BJ (cell line): ENCODE measurements at regions not wholly inside any gene's neighbourhood (a gene's known extent, or its start where the extent isn't known, plus 50 kb on each side); places are given as distances from the start of the nearest gene placed in this dataset.

Experiments used
- CTCF ChIA-PET: fragments of 350-600 bp; formaldehyde crosslinking; extraction: SDS; loops from one replicate; lab custom pipeline; 2021; ENCODE audit warnings: antibody characterized with exemption, inconsistent platforms; lab: Yijun Ruan, JAX
- POLR2A ChIA-PET: fragments of 300-600 bp; sonication (Branson Sonifier 250); formaldehyde crosslinking; extraction: SDS; loops from one replicate; lab custom pipeline; 2021; ENCODE audit warnings: antibody characterized with exemption; lab: Charles Lee
- DNase-seq: peaks from one replicate; pipeline ENCODE4 v3.0.0-alpha.2; 2011; ENCODE audit warnings: low read depth
- H3K27me3 ChIP-seq: 2 replicates; pipeline ENCODE4 v1.6.0; 2011; ENCODE audit warnings: low read length; ENCODE audit not compliant: control insufficient read depth, insufficient read depth
- H3K36me3 ChIP-seq: 2 replicates; pipeline ENCODE4 v1.5.1; 2011; ENCODE audit warnings: low read length; ENCODE audit not compliant: control insufficient read depth, insufficient read depth
- H3K4me3 ChIP-seq: 2 replicates; pipeline ENCODE4 v1.5.1; 2011; ENCODE audit warnings: low read depth, mild to moderate bottlenecking, control low read depth, low read length
- CTCF ChIP-seq: IDR thresholded peaks from 2 replicates; pipeline ENCODE4 v1.5.1; 2011; ENCODE audit warnings: low read depth, mild to moderate bottlenecking, control low read depth, inconsistent platforms, low read length, moderate library complexity; ENCODE audit not compliant: insufficient read depth

- Histone ChIP-seq H3K36me3 (no peaks in the 10 kb centered on the region), H3K27me3 (peaks cover 3% of the 10 kb centered on the region), H3K4me3 (no peak overlapping the region)
- peak; percentile 58 for DNase-seq
- no peak for TF ChIP-seq CTCF
- CTCF ChIA-PET: interaction anchor here (1.2 to 3.1 kb wide), 4 partner anchors 10 to 79 kb away, joined by 3 to 22 read pairs (median 4); no protein-coding TSS in a partner anchor
- POLR2A ChIA-PET: interaction anchor here (0.7 to 1.1 kb wide), 2 partner anchors 10 to 23 kb away, joined by 3 to 4 read pairs; no protein-coding TSS in a partner anchor
Measured at GRCh38 chr10:113463777-113464176, 89.1 kb upstream of the HABP2 start.

GRCh38 chr10:113469796-113470195 is 83.1 kb upstream of the HABP2 start:
- Histone ChIP-seq H3K4me3 (no peak overlapping the region), H3K36me3 (no peaks in the 10 kb centered on the region), H3K27me3 (0 out of 2 replicates have a peak, but pooled peaks cover 2% of the 10 kb centered on the region)
- ChIA-PET POLR2A (interaction anchor here (0.6 kb wide), 1 partner anchor 86 kb away, joined by 16 read pairs; no protein-coding TSS in a partner anchor), CTCF (interaction anchor here (1.0 to 1.7 kb wide), 3 partner anchors 13 to 25 kb away, joined by 3 to 4 read pairs (median 3); no protein-coding TSS in a partner anchor)
- TF ChIP-seq CTCF: no peak
- DNase-seq: no peak

- no peak for TF ChIP-seq CTCF
- H3K27me3 ChIP-seq: 0 out of 2 replicates have a peak, but pooled peaks cover 2% of the 10 kb centered on the region
- ChIA-PET POLR2A (interaction anchor here (0.6 kb wide), 1 partner anchor 87 kb away, joined by 16 read pairs; no protein-coding TSS in a partner anchor), CTCF (interaction anchor here (1.0 to 1.7 kb wide), 4 partner anchors 12 to 26 kb away, joined by 3 to 5 read pairs (median 4); no protein-coding TSS in a partner anchor)
- no peak for DNase-seq
- H3K4me3 ChIP-seq: no peak overlapping the region
- no peaks in the 10 kb centered on the region for H3K36me3 ChIP-seq
Measured at GRCh38 chr10:113470372-113471240, 82.2 kb upstream of the HABP2 start.

- H3K27me3 ChIP-seq: 0 out of 2 replicates have a peak, but pooled peaks cover 2% of the 10 kb centered on the region
- CTCF ChIA-PET: interaction anchor here (0.9 to 1.7 kb wide), 3 partner anchors 13 to 40 kb away, joined by 3 to 5 read pairs (median 3); no protein-coding TSS in a partner anchor
- no peak for TF ChIP-seq CTCF
- no peak overlapping the region for H3K4me3 ChIP-seq
- POLR2A ChIA-PET: no interaction called here
- H3K36me3 ChIP-seq: no peaks in the 10 kb centered on the region
- DNase-seq: no peak
Measured at GRCh38 chr10:113471241-113471996, 81.4 kb upstream of the HABP2 start.
